ENCODE measurements at regions not wholly inside any gene's neighbourhood (a gene's known extent, or its start where the extent isn't known, plus 50 kb on each side); places are given as distances from the start of the nearest gene placed in this dataset.

GRCh38 chr9:16335788-16336580, 534.5 kb downstream of the BNC2 start:
- TF ChIP-seq CTCF (IDR thresholded peaks at IDR 0.05) (no peak), POLR2AphosphoS5 (IDR thresholded peaks at IDR 0.05; ENCODE audit: low read depth, low read length) (no peak)
